CMK (cell line): ENCODE measurements at regions not wholly inside any gene's neighbourhood (a gene's known extent, or its start where the extent isn't known, plus 50 kb on each side); places are given as distances from the start of the nearest gene placed in this dataset.
"Not testable (repeated sequence)": the region's sequence is repeated elsewhere in the genome, so short reads cannot be mapped to it uniquely, and the experiment has no call there.

Experiments
- DNase-seq: peaks from one replicate; pipeline ENCODE4 v3.0.0-alpha.2; 2010; ENCODE audit warnings: low read depth

GRCh38 chrX:34576864-34577263, 80.2 kb downstream of the TMEM47 start:
- no peak for DNase-seq

- DNase-seq, result no peak
Observed at GRCh38 chrX:34565981-34566380, 91.1 kb downstream of the TMEM47 start.

- no peak for DNase-seq
Observed at GRCh38 chrX:34563804-34564203, 93.3 kb downstream of the TMEM47 start.

GRCh38 chrX:34563061-34563460, 94.0 kb downstream of the TMEM47 start:
- no peak for DNase-seq

- DNase-seq, result no peak
Observed at GRCh38 chrX:34562006-34562405, 95.1 kb downstream of the TMEM47 start.

GRCh38 chrX:34560180-34560579, 96.9 kb downstream of the TMEM47 start:
- DNase-seq, result no peak

- DNase-seq, result no peak
Observed at GRCh38 chrX:34559325-34559724, 97.8 kb downstream of the TMEM47 start.

GRCh38 chrX:34557733-34558132, 99.4 kb downstream of the TMEM47 start:
- DNase-seq, result no peak

GRCh38 chrX:34555481-34555880, 101.6 kb downstream of the TMEM47 start:
- DNase-seq, result no peak

GRCh38 chrX:34546366-34546765, 110.7 kb downstream of the TMEM47 start:
- no peak for DNase-seq

- no peak for DNase-seq
Observed at GRCh38 chrX:34528081-34528480, 129.0 kb downstream of the TMEM47 start.

- no peak for DNase-seq
Observed at GRCh38 chrX:34521563-34521962, 135.5 kb downstream of the TMEM47 start.

GRCh38 chrX:34509394-34509793, 147.7 kb downstream of the TMEM47 start:
- DNase-seq, result no peak

- DNase-seq, result no peak
Observed at GRCh38 chrX:34503119-34503518, 154.0 kb downstream of the TMEM47 start.

GRCh38 chrX:34493086-34493485, 164.0 kb downstream of the TMEM47 start:
- DNase-seq, result no peak

GRCh38 chrX:34491126-34491525, 166.0 kb downstream of the TMEM47 start:
- DNase-seq, result no peak

GRCh38 chrX:34487364-34487763, 169.7 kb downstream of the TMEM47 start:
- DNase-seq, result no peak

- no peak for DNase-seq
Observed at GRCh38 chrX:34483980-34484379, 173.1 kb downstream of the TMEM47 start.

GRCh38 chrX:34470507-34470906, 186.6 kb downstream of the TMEM47 start:
- DNase-seq, result no peak

GRCh38 chrX:34467437-34467836, 189.6 kb downstream of the TMEM47 start:
- no peak for DNase-seq

GRCh38 chrX:34463220-34463619, 193.9 kb downstream of the TMEM47 start:
- not testable (repeated sequence) for DNase-seq

- not testable (repeated sequence) for DNase-seq
Observed at GRCh38 chrX:34457850-34458249, 199.2 kb downstream of the TMEM47 start.

- no peak for DNase-seq
Observed at GRCh38 chrX:34437586-34437985, 219.5 kb downstream of the TMEM47 start.

- DNase-seq, result no peak
Observed at GRCh38 chrX:34426334-34426733, 230.8 kb downstream of the TMEM47 start.

GRCh38 chrX:34406580-34406979, 250.5 kb downstream of the TMEM47 start:
- no peak for DNase-seq
